Astrocyte (in vitro differentiated cells and primary cell): ENCODE measurements at regions not wholly inside any gene's neighbourhood (a gene's known extent, or its start where the extent isn't known, plus 50 kb on each side); places are given as distances from the start of the nearest gene placed in this dataset.

Experiments
- EZH2 ChIP-seq: IDR thresholded peaks from 2 replicates; pipeline ENCODE4 v1.6.1; 2012; ENCODE audit warnings: mild to moderate bottlenecking, low read length, inconsistent platforms; ENCODE audit not compliant: insufficient read depth
- TF ChIP-seq, protein P1 (sequence below): IDR thresholded peaks from 2 replicates; pipeline ENCODE4 v1.5.1; 2011; ENCODE audit warnings: low read depth, mild to moderate bottlenecking, inconsistent platforms, low read length, moderate library complexity; ENCODE audit not compliant: insufficient read depth

DNA sequence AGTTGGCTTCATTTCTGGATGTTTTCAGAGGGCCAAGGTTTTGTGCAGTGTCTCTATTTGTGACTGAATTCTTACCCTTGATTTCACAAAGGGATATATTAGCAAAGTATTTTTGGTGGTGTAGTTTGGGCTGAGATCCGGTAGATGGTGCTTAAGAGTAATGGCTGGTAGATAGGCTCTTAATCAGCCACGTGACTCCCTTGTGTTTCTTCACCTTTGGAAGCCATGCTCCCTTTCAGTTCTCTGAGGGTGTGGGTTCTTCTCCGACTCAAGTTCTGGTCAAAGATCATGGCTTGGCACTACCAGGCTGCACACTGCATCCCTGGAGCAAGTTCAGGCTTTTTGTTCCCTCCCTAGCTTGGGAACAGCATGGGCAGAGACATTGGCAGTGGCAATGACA, 887.3 kb downstream of the CDH8 start:
- TF ChIP-seq EZH2 = no peak
- TF ChIP-seq, protein P1, sequence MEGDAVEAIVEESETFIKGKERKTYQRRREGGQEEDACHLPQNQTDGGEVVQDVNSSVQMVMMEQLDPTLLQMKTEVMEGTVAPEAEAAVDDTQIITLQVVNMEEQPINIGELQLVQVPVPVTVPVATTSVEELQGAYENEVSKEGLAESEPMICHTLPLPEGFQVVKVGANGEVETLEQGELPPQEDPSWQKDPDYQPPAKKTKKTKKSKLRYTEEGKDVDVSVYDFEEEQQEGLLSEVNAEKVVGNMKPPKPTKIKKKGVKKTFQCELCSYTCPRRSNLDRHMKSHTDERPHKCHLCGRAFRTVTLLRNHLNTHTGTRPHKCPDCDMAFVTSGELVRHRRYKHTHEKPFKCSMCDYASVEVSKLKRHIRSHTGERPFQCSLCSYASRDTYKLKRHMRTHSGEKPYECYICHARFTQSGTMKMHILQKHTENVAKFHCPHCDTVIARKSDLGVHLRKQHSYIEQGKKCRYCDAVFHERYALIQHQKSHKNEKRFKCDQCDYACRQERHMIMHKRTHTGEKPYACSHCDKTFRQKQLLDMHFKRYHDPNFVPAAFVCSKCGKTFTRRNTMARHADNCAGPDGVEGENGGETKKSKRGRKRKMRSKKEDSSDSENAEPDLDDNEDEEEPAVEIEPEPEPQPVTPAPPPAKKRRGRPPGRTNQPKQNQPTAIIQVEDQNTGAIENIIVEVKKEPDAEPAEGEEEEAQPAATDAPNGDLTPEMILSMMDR = no peak
